Activated naive CD4-positive, alpha-beta T cell (primary cell): ENCODE measurements at regions not wholly inside any gene's neighbourhood (a gene's known extent, or its start where the extent isn't known, plus 50 kb on each side); places are given as distances from the start of the nearest gene placed in this dataset.
"Not testable (repeated sequence)": the region's sequence is repeated elsewhere in the genome, so short reads cannot be mapped to it uniquely, and the experiment has no call there.

Source experiments
- DNase-seq, 4 experiments: peaks; one replicate each; lab custom pipeline; 2025; lab: John Stamatoyannopoulos, UW

- DNase-seq = no peak
These were observed 195.7 kb downstream of the LRATD1 start for GRCh38 chr2:14828223-14828622.

- no peak for DNase-seq
These were observed 196.5 kb downstream of the LRATD1 start for GRCh38 chr2:14828968-14829367.

GRCh38 chr2:14831458-14831857 lies 198.9 kb downstream of the LRATD1 start:
- no peak for DNase-seq

GRCh38 chr2:14843507-14844204 lies 211.1 kb downstream of the LRATD1 start:
- DNase-seq = no peak

- no peak for DNase-seq
These were observed 223.2 kb downstream of the LRATD1 start for GRCh38 chr2:14855751-14856150.

GRCh38 chr2:14861181-14861580 lies 228.7 kb downstream of the LRATD1 start:
- DNase-seq = no peak

- DNase-seq = no peak
These were observed 234.3 kb downstream of the LRATD1 start for GRCh38 chr2:14866736-14867352.

- no peak for DNase-seq
These were observed 235.3 kb downstream of the LRATD1 start for GRCh38 chr2:14867853-14868252.

- DNase-seq = no peak
These were observed 240.3 kb downstream of the LRATD1 start for GRCh38 chr2:14872779-14873325.

GRCh38 chr2:14881651-14882327 lies 249.3 kb downstream of the LRATD1 start:
- no peak for DNase-seq

GRCh38 chr2:14884651-14885050 lies 252.1 kb downstream of the LRATD1 start:
- DNase-seq = no peak

GRCh38 chr2:14891546-14891945 lies 259.0 kb downstream of the LRATD1 start:
- DNase-seq = no peak

GRCh38 chr2:14896330-14897030 lies 264.0 kb downstream of the LRATD1 start:
- DNase-seq = no peak

GRCh38 chr2:14899621-14900414 lies 267.3 kb downstream of the LRATD1 start:
- DNase-seq = no peak

- no peak for DNase-seq
These were observed 269.2 kb downstream of the LRATD1 start for GRCh38 chr2:14901737-14902136.

GRCh38 chr2:14902953-14903352 lies 270.4 kb downstream of the LRATD1 start:
- no peak for DNase-seq

- peak in 1 of 4 experiments; percentile 10 for DNase-seq
These were observed 271.3 kb downstream of the LRATD1 start for GRCh38 chr2:14903709-14904374.

GRCh38 chr2:14904378-14904777 lies 271.9 kb downstream of the LRATD1 start:
- not testable (repeated sequence) for DNase-seq

- DNase-seq = no peak
These were observed 273.1 kb downstream of the LRATD1 start for GRCh38 chr2:14905571-14905970.

- DNase-seq = no peak
These were observed 274.6 kb downstream of the LRATD1 start for GRCh38 chr2:14907014-14907612.
